Nephron progenitor cell (in vitro differentiated cells): ENCODE measurements at regions not wholly inside any gene's neighbourhood (a gene's known extent, or its start where the extent isn't known, plus 50 kb on each side); places are given as distances from the start of the nearest gene placed in this dataset.
"Not testable (repeated sequence)": the region's sequence is repeated elsewhere in the genome, so short reads cannot be mapped to it uniquely, and the experiment has no call there.

Experiments used
- DNase-seq: peaks from one replicate; pipeline ENCODE4 v3.0.0; 2021
- H3K27ac Mint-ChIP-seq: 2 replicates; pipeline ENCODE4 v1.8.0; 2021; ENCODE audit warnings: mild to moderate bottlenecking, moderate library complexity, mixed read lengths
- H3K27me3 Mint-ChIP-seq: 2 replicates; pipeline ENCODE4 v1.8.0; 2021; ENCODE audit warnings: mild to moderate bottlenecking, low read depth, mixed read lengths; ENCODE audit not compliant: poor library complexity
- H3K36me3 Mint-ChIP-seq: 2 replicates; pipeline ENCODE4 v1.8.0; 2021; ENCODE audit warnings: low read depth, mixed read lengths
- H3K4me1 Mint-ChIP-seq: 2 replicates; pipeline ENCODE4 v1.8.0; 2021; ENCODE audit warnings: mixed read lengths
- H3K4me3 Mint-ChIP-seq: 2 replicates; pipeline ENCODE4 v1.8.0; 2021; ENCODE audit warnings: mild to moderate bottlenecking, moderate library complexity, mixed read lengths
- H3K9me3 Mint-ChIP-seq: 2 replicates; pipeline ENCODE4 v1.8.0; 2021; ENCODE audit warnings: mild to moderate bottlenecking, moderate library complexity, mixed read lengths
- CTCF ChIP-seq: fragments of 200-600 bp; sonication (generic); IDR thresholded peaks from 2 replicates; pipeline ENCODE4 v1.5.0; 2021; ENCODE audit warnings: antibody characterized with exemption

GRCh38 chr6:97771372-97771771 lies 488.4 kb upstream of the MMS22L start:
- no peak for DNase-seq
- no peaks in the 10 kb centered on the region for H3K9me3 Mint-ChIP-seq
- no peak overlapping the region for H3K27ac Mint-ChIP-seq
- H3K4me1 Mint-ChIP-seq, result no peaks in the 10 kb centered on the region
- H3K4me3 Mint-ChIP-seq, result no peak overlapping the region
- no peak for TF ChIP-seq CTCF
- no peaks in the 10 kb centered on the region for H3K36me3 Mint-ChIP-seq
- H3K27me3 Mint-ChIP-seq, result peaks cover 7% of the 10 kb centered on the region

- Mint-ChIP-seq H3K36me3 (no peaks in the 10 kb centered on the region), H3K4me3 (no peak overlapping the region), H3K27me3 (peaks cover 3% of the 10 kb centered on the region), H3K4me1 (no peaks in the 10 kb centered on the region), H3K27ac (no peak overlapping the region), H3K9me3 (peaks cover 3% of the 10 kb centered on the region)
- DNase-seq, result no peak
- no peak for TF ChIP-seq CTCF
Observed at GRCh38 chr6:97775012-97775411, 492.0 kb upstream of the MMS22L start.

GRCh38 chr6:97778290-97779038 lies 495.4 kb upstream of the MMS22L start:
- H3K27ac Mint-ChIP-seq, result no peak overlapping the region
- no peaks in the 10 kb centered on the region for H3K36me3 Mint-ChIP-seq
- no peak overlapping the region for H3K4me3 Mint-ChIP-seq
- peaks cover 8% of the 10 kb centered on the region for H3K9me3 Mint-ChIP-seq
- DNase-seq, result no peak
- TF ChIP-seq CTCF, result no peak
- H3K4me1 Mint-ChIP-seq, result no peaks in the 10 kb centered on the region
- H3K27me3 Mint-ChIP-seq, result no peaks in the 10 kb centered on the region

- H3K27ac Mint-ChIP-seq, H3K9me3 Mint-ChIP-seq, DNase-seq, H3K27me3 Mint-ChIP-seq, H3K4me3 Mint-ChIP-seq, H3K36me3 Mint-ChIP-seq, H3K4me1 Mint-ChIP-seq: not testable (repeated sequence)
Observed at GRCh38 chr6:97779039-97779766, 496.2 kb upstream of the MMS22L start.

- H3K27ac Mint-ChIP-seq, result no peak overlapping the region
- H3K9me3 Mint-ChIP-seq, result peaks cover 18% of the 10 kb centered on the region
- H3K4me1 Mint-ChIP-seq, result no peaks in the 10 kb centered on the region
- TF ChIP-seq CTCF, result no peak
- H3K27me3 Mint-ChIP-seq, result no peaks in the 10 kb centered on the region
- H3K36me3 Mint-ChIP-seq, result peaks cover 5% of the 10 kb centered on the region
- DNase-seq, result no peak
- no peak overlapping the region for H3K4me3 Mint-ChIP-seq
Observed at GRCh38 chr6:97790926-97791590, 508.0 kb upstream of the MMS22L start.

GRCh38 chr6:97805596-97805995 lies 522.6 kb upstream of the MMS22L start:
- no peak for TF ChIP-seq CTCF
- Mint-ChIP-seq H3K9me3 (no peaks in the 10 kb centered on the region), H3K36me3 (no peaks in the 10 kb centered on the region), H3K4me3 (no peak overlapping the region), H3K4me1 (no peaks in the 10 kb centered on the region), H3K27me3 (no peaks in the 10 kb centered on the region), H3K27ac (no peak overlapping the region)
- no peak for DNase-seq
